Astrocyte (in vitro differentiated cells and primary cell): ENCODE measurements at regions not wholly inside any gene's neighbourhood (a gene's known extent, or its start where the extent isn't known, plus 50 kb on each side); places are given as distances from the start of the nearest gene placed in this dataset.
"Not testable (repeated sequence)": the region's sequence is repeated elsewhere in the genome, so short reads cannot be mapped to it uniquely, and the experiment has no call there.

Experiments used
- CTCF ChIP-seq: IDR thresholded peaks from 2 replicates; pipeline ENCODE4 v1.5.1; 2011; ENCODE audit warnings: low read depth, mild to moderate bottlenecking, inconsistent platforms, low read length, moderate library complexity; ENCODE audit not compliant: insufficient read depth
- EZH2 ChIP-seq: IDR thresholded peaks from 2 replicates; pipeline ENCODE4 v1.6.1; 2012; ENCODE audit warnings: mild to moderate bottlenecking, low read length, inconsistent platforms; ENCODE audit not compliant: insufficient read depth

DNA sequence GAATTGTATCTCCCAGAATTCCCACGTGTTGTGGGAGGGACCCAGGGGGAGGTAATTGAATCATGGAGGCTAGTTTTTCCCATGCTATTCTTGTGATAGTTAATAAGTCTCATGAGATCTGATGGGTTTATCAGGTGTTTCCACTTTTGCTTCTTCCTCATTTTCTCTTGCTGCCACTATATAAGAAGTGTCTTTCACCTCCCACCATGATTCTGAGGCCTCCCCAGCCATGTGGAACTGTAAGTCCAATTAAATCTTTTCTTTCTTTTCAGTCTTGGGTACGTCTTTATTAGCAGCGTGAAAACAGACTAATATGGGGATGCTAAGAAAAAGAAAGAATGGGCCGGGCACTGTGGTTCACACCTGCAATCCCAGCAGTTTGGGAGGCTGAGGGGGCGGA lies 124.0 kb upstream of the SERBP1 start:
- not testable (repeated sequence) for TF ChIP-seq CTCF, EZH2
